ENCODE measurements at regions not wholly inside any gene's neighbourhood (a gene's known extent, or its start where the extent isn't known, plus 50 kb on each side); places are given as distances from the start of the nearest gene placed in this dataset.

- TF ChIP-seq CEBPB (IDR thresholded peaks at IDR 0.05; ENCODE audit: low read depth) (no peak), EZH2 (IDR thresholded peaks at IDR 0.05) (no peak), CTCF (IDR thresholded peaks at IDR 0.05 in 2 of 3, conservative IDR thresholded peaks at IDR 0.05 in 1 of 3; ENCODE audit: borderline replicate concordance in 1 of 3, insufficient read depth in 1 of 3, low read depth in 2 of 3, low read length in 2 of 3) (no peak), ATF3 (IDR thresholded peaks at IDR 0.05) (no peak), ZFX (IDR thresholded peaks at IDR 0.05) (no peak), JUND (IDR thresholded peaks at IDR 0.05) (no peak), ELF1 (IDR thresholded peaks at IDR 0.05; ENCODE audit: borderline replicate concordance, low read depth) (no peak), ZBTB33 (IDR thresholded peaks at IDR 0.05; ENCODE audit: extremely low read depth, insufficient replicate concordance, low read length) (no peak), EZH2phosphoT487 (IDR thresholded peaks at IDR 0.05; ENCODE audit: borderline replicate concordance) (no peak), TCF7L2 (IDR thresholded peaks at IDR 0.05; ENCODE audit: borderline replicate concordance, extremely low read depth, insufficient read depth, insufficient read length) (no peak), MAX (IDR thresholded peaks at IDR 0.05) (no peak), POLR2AphosphoS5 (IDR thresholded peaks at IDR 0.05; ENCODE audit: low read depth, low read length) (no peak), POLR2A (IDR thresholded peaks at IDR 0.05; ENCODE audit: borderline replicate concordance, extremely low read depth, insufficient read depth, insufficient read length) (no peak), ZNF274 (IDR thresholded peaks at IDR 0.05; ENCODE audit: low read depth, low read length) (no peak), SIN3A (IDR thresholded peaks at IDR 0.05; ENCODE audit: low read depth) (no peak)
- CTCF ChIA-PET = no interaction called here
- intact Hi-C loops (cut with micrococcal nuclease) = no loop called here
- POLR2A ChIA-PET = no interaction called here
- ATAC-seq (no peak), DNase-seq (ENCODE audit: low read depth, low spot score) (no peak)
- no peaks in the 10 kb centered on the region for H3K4me1 ChIP-seq (ENCODE audit: control insufficient read depth in 1 of 2, insufficient read depth in 2 of 2, low read length in 2 of 2)
- H3K4me2 ChIP-seq (ENCODE audit: low read length) = no peak overlapping the region
- BruUV-seq (replicated peaks) = no TSS peak
- no peaks in the 10 kb centered on the region for H3K9me2 ChIP-seq (ENCODE audit: insufficient read depth)
- H3K27ac ChIP-seq (ENCODE audit: low read depth, low read length) = no peak overlapping the region
- no peaks in the 10 kb centered on the region for H3K27me3 ChIP-seq (ENCODE audit: insufficient read depth, low read length)
- H3K4me3 ChIP-seq (replicated peaks in 1 of 2; ENCODE audit: low read depth in 1 of 2, low read length in 2 of 2) = no peak overlapping the region
- RAD21 ChIA-PET (ENCODE audit: low non-redundant PET in 1 of 2, low total read pairs in 2 of 2, uncharacterized antibody in 2 of 2, unreplicated experiment in 2 of 2) = no interaction called here
- H3K36me3 ChIP-seq (ENCODE audit: control insufficient read depth in 1 of 2, insufficient read depth in 2 of 2, low read length in 2 of 2) = no peaks in the 10 kb centered on the region
- H3K79me2 ChIP-seq (ENCODE audit: insufficient read depth, low read length) = no peaks in the 10 kb centered on the region
- no peak overlapping the region for H2AFZ ChIP-seq (ENCODE audit: low read depth, low read length, poor library complexity, severe bottlenecking)
- no peaks in the 10 kb centered on the region for H4K20me1 ChIP-seq (ENCODE audit: insufficient read depth)
- H3K9ac ChIP-seq (ENCODE audit: low read length) = no peak overlapping the region
- H3K9me3 ChIP-seq (ENCODE audit: control insufficient read depth in 1 of 2, insufficient read depth in 1 of 2, low read depth in 1 of 2, low read length in 2 of 2) = peaks cover 0 to 40% of the 10 kb centered on the region in 2 experiments; a peak in 2 of 4 replicates
Measured at GRCh38 chr12:38016602-38017001, 300.0 kb upstream of the ALG10B start.
